Loucy (cell line): ENCODE measurements at regions not wholly inside any gene's neighbourhood (a gene's known extent, or its start where the extent isn't known, plus 50 kb on each side); places are given as distances from the start of the nearest gene placed in this dataset.
"Not testable (repeated sequence)": the region's sequence is repeated elsewhere in the genome, so short reads cannot be mapped to it uniquely, and the experiment has no call there.

ENCODE experiments used
- H2AFZ ChIP-seq: fragments of 200-600 bp; sonication (generic); 2 replicates; pipeline ENCODE4 v1.6.0; 2016; ENCODE audit warnings: antibody characterized with exemption, mild to moderate bottlenecking, low read length, moderate library complexity
- H3F3A ChIP-seq: fragments of 200-600 bp; 2 replicates; pipeline ENCODE4 v1.6.0; 2016; ENCODE audit warnings: antibody characterized with exemption, low read depth, mild to moderate bottlenecking
- H3K27me3 ChIP-seq: fragments of 200-600 bp; sonication (generic); 2 replicates; pipeline ENCODE4 v1.6.1; 2014; ENCODE audit warnings: low read length, mild to moderate bottlenecking; ENCODE audit not compliant: insufficient read depth, poor library complexity, severe bottlenecking
- H3K36me3 ChIP-seq: fragments of 200-600 bp; sonication (generic); 2 replicates; pipeline ENCODE4 v1.6.1; 2016; ENCODE audit warnings: low read length; ENCODE audit not compliant: insufficient read depth
- H3K4me1 ChIP-seq: fragments of 200-600 bp; sonication (generic); 2 replicates; pipeline ENCODE4 v1.5.1; 2014; ENCODE audit warnings: low read length, mild to moderate bottlenecking; ENCODE audit not compliant: insufficient read depth, poor library complexity, severe bottlenecking
- H3K4me2 ChIP-seq: fragments of 200-600 bp; sonication (generic); 2 replicates; pipeline ENCODE4 v1.6.0; 2014; ENCODE audit warnings: antibody characterized with exemption, low read length, low read depth, mild to moderate bottlenecking; ENCODE audit not compliant: poor library complexity, severe bottlenecking
- H3K4me3 ChIP-seq: fragments of 200-600 bp; sonication (generic); 2 replicates; pipeline ENCODE4 v1.5.1; 2014; ENCODE audit warnings: low read length, mild to moderate bottlenecking, mixed read lengths; ENCODE audit not compliant: poor library complexity, severe bottlenecking
- H3K79me2 ChIP-seq: fragments of 200-600 bp; sonication (generic); 2 replicates; pipeline ENCODE4 v1.6.1; 2014; ENCODE audit warnings: low read length; ENCODE audit not compliant: insufficient read depth
- H3K9ac ChIP-seq: fragments of 200-600 bp; sonication (generic); 2 replicates; pipeline ENCODE4 v1.6.0; 2014; ENCODE audit warnings: mild to moderate bottlenecking, low read depth, low read length, moderate library complexity; ENCODE audit not compliant: poor library complexity, severe bottlenecking
- H3K9me2 ChIP-seq: fragments of 200-600 bp; sonication (generic); replicated peaks from 2 replicates; pipeline ENCODE4 v1.6.1; 2016; ENCODE audit warnings: low read depth, low read length, mixed read lengths
- H3K9me3 ChIP-seq: fragments of 200-600 bp; sonication (generic); 2 replicates; pipeline ENCODE4 v1.6.1; 2014; ENCODE audit warnings: mild to moderate bottlenecking, antibody characterized with exemption, low read length, low read depth; ENCODE audit not compliant: insufficient read depth
- H4K20me1 ChIP-seq: fragments of 200-600 bp; sonication (generic); 2 replicates; pipeline ENCODE4 v1.6.0; 2014; ENCODE audit warnings: antibody characterized with exemption, low read length, mild to moderate bottlenecking; ENCODE audit not compliant: insufficient read depth, poor library complexity, severe bottlenecking
- CTCF ChIP-seq: fragments of 200-600 bp; sonication (generic); conservative IDR thresholded peaks from 2 replicates; pipeline ENCODE4 v1.5.1; 2014; ENCODE audit warnings: mild to moderate bottlenecking, antibody characterized with exemption, low read length
- EZH2phosphoT487 ChIP-seq: fragments of 200-600 bp; IDR thresholded peaks from 2 replicates; pipeline ENCODE4 v1.6.1; 2018; ENCODE audit warnings: antibody characterized with exemption, mild to moderate bottlenecking, moderate library complexity, borderline replicate concordance

GRCh38 chr2:61597300-61598289, 59.4 kb upstream of the XPO1 start:
- Histone ChIP-seq H3K36me3 (no peaks in the 10 kb centered on the region), H3K4me2 (no peak overlapping the region), H3K9ac (no peak overlapping the region)

GRCh38 chr2:61594201-61594600, 56.0 kb upstream of the XPO1 start:
- H3K4me2 ChIP-seq, H3K4me1 ChIP-seq, H2AFZ ChIP-seq, H3K9ac ChIP-seq, H3K4me3 ChIP-seq, H3F3A ChIP-seq, H3K79me2 ChIP-seq, H3K9me3 ChIP-seq, H3K9me2 ChIP-seq, H3K36me3 ChIP-seq, H3K27me3 ChIP-seq, H4K20me1 ChIP-seq: not testable (repeated sequence)

More at GRCh38 chr2:61597300-61598289, 59.4 kb upstream of the XPO1 start:
- Histone ChIP-seq H3K27me3 (no peaks in the 10 kb centered on the region), H3F3A (no peaks in the 10 kb centered on the region), H3K9me2 (no peaks in the 10 kb centered on the region), H4K20me1 (no peaks in the 10 kb centered on the region), H3K4me3 (no peak overlapping the region), H3K79me2 (no peaks in the 10 kb centered on the region), H2AFZ (no peak overlapping the region), H3K4me1 (no peaks in the 10 kb centered on the region), H3K9me3 (no peaks in the 10 kb centered on the region)
- TF ChIP-seq EZH2phosphoT487 (no peak), CTCF (no peak)

DNA sequence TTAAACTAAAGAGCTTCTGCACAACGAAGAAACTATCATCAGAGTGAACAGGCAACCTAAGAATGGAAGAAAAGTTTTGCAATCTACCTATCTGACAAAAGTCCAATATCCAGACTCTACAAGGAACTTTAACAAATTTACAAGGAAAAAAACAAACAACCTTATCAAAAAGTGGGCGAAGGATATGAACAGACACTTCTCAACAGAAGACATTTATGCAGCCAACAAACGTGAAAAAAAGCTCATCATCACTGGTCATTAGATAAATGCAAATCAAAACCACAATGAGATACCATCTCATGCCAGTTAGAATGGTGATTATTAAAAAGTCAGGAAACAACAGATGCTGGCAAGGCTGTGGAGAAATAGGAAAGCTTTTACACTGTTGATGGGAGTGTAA, 55.5 kb upstream of the XPO1 start:
- not testable (repeated sequence) for H4K20me1 ChIP-seq

DNA sequence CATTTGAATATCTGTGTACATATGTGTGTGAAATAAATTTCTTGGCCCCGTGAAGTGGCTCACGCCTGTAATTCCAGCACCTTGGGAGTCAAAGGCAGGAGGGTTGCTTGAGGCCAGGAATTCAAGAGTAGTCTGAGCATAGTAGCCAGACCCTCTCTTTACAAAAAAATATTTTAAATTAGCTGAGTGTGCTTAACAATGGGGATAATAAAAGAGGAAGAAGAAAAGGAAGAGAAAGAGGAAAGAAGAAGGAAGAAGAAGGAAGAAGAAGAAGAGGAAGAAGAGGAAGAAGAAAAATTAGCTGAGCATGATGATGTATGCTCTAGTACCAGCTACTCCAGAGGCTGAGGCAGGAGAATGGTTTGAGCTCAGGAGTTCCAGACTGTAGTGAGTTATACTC, 52.1 kb upstream of the XPO1 start:
- Histone ChIP-seq H3K9me2 (no peaks in the 10 kb centered on the region), H3K27me3 (no peaks in the 10 kb centered on the region), H2AFZ (no peak overlapping the region), H3K4me1 (no peaks in the 10 kb centered on the region), H3K9ac (no peak overlapping the region), H3K4me3 (no peak overlapping the region), H3K4me2 (no peak overlapping the region), H3K9me3 (no peaks in the 10 kb centered on the region), H3F3A (no peaks in the 10 kb centered on the region), H3K79me2 (no peaks in the 10 kb centered on the region), H3K36me3 (no peaks in the 10 kb centered on the region), H4K20me1 (no peaks in the 10 kb centered on the region)
- no peak for TF ChIP-seq EZH2phosphoT487
- no peak for TF ChIP-seq CTCF

More for the DNA sequence above, 55.5 kb upstream of the XPO1 start:
- H3K9ac ChIP-seq, H3K4me3 ChIP-seq, H3K4me2 ChIP-seq, H3K9me2 ChIP-seq, H2AFZ ChIP-seq, H3K9me3 ChIP-seq, H3K4me1 ChIP-seq, H3K36me3 ChIP-seq, H3F3A ChIP-seq, H3K79me2 ChIP-seq, H3K27me3 ChIP-seq: not testable (repeated sequence)
